PFSK-1 (cell line): ENCODE measurements at regions not wholly inside any gene's neighbourhood (a gene's known extent, or its start where the extent isn't known, plus 50 kb on each side); places are given as distances from the start of the nearest gene placed in this dataset.

ENCODE experiments used
- FOXP2 ChIP-seq: optimal IDR thresholded peaks from 2 replicates; pipeline ENCODE3; 2011; ENCODE audit warnings: borderline replicate concordance, control low read depth, inconsistent platforms; ENCODE audit not compliant: insufficient read depth; ENCODE audit errors: extremely low read length, extremely low read depth
- TAF1 ChIP-seq: IDR thresholded peaks from 2 replicates; pipeline ENCODE4 v1.6.1; 2012; ENCODE audit warnings: low read length, control low read depth, borderline replicate concordance; ENCODE audit not compliant: insufficient read depth

DNA sequence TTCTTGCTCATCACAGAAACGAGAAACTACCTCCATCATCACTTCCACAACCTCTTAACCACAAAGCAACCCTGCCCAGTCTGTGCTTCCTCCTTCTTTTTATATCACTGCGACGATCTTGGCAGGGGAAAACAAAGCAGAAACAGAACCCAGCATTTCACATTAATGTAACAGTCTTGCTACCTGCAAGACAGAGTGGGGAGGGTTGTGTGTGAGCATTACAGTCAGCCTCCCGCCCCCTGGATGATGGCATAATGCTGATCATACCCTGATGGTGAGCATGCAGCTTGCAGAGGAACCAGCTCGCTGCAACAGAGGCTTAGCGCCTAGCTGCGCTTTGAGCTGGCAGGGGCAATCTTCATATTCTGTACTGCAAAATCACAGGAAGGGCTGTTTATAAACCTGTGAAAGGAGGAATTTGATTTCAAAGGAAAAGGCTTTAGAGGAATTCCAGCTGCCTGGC is 376.1 kb downstream of the IRS1 start:
- TF ChIP-seq TAF1 (no peak), FOXP2 (no peak)
